ENCODE measurements at regions not wholly inside any gene's neighbourhood (a gene's known extent, or its start where the extent isn't known, plus 50 kb on each side); places are given as distances from the start of the nearest gene placed in this dataset.

DNA sequence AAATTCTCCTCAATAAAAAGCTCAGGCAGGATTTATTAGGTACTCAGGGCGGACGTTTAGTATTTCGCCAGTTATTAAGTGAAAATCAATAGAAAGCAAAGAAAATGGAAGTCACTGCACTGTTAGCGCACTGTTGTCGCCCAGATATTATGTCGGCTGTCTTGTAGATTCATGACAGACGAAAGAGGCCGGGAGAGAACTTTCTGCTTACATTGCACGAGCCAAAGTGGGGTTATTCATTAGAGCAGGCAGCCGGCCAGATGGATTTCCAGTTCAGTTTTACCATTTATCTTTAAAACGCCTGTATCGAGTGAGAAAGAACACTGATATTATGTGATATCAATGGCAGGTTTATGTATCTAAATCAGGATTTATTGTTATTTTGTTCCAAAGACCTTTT is 866.0 kb upstream of the NR2F2 start:
- TF ChIP-seq, protein P1, sequence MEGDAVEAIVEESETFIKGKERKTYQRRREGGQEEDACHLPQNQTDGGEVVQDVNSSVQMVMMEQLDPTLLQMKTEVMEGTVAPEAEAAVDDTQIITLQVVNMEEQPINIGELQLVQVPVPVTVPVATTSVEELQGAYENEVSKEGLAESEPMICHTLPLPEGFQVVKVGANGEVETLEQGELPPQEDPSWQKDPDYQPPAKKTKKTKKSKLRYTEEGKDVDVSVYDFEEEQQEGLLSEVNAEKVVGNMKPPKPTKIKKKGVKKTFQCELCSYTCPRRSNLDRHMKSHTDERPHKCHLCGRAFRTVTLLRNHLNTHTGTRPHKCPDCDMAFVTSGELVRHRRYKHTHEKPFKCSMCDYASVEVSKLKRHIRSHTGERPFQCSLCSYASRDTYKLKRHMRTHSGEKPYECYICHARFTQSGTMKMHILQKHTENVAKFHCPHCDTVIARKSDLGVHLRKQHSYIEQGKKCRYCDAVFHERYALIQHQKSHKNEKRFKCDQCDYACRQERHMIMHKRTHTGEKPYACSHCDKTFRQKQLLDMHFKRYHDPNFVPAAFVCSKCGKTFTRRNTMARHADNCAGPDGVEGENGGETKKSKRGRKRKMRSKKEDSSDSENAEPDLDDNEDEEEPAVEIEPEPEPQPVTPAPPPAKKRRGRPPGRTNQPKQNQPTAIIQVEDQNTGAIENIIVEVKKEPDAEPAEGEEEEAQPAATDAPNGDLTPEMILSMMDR (IDR thresholded peaks at IDR 0.05; ENCODE audit: control insufficient read depth, insufficient read depth, low read depth, low read length, missing control alignments): no peak
- no peak for DNase-seq (ENCODE audit: low read depth)
- H3K4me3 ChIP-seq (ENCODE audit: control insufficient read depth, low read depth, low read length): no peak overlapping the region

DNA sequence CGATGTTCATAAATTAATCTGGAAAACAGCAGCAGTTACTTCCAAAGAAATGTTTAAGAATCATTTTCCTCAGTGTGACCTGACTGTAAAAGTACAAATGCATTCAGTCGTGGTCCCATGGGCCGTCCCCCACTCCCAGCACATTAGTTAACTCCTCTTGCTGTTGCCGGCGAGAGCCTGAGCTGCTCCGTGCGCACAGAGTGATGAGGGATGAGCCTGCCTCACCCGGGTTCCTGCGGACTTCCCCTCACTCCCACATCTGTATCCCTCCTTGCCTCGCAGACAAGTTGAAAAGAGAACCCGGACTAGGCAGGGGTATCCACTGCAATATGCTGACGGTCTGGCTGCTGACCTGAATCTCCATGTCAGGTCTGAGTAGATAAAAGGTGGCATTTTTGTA is 861.7 kb upstream of the NR2F2 start:
- no peak for DNase-seq (ENCODE audit: low read depth)
- no peak overlapping the region for H3K4me3 ChIP-seq (ENCODE audit: control insufficient read depth, low read depth, low read length)
- TF ChIP-seq, protein P1 (IDR thresholded peaks at IDR 0.05; ENCODE audit: control insufficient read depth, insufficient read depth, low read depth, low read length, missing control alignments): no peak

DNA sequence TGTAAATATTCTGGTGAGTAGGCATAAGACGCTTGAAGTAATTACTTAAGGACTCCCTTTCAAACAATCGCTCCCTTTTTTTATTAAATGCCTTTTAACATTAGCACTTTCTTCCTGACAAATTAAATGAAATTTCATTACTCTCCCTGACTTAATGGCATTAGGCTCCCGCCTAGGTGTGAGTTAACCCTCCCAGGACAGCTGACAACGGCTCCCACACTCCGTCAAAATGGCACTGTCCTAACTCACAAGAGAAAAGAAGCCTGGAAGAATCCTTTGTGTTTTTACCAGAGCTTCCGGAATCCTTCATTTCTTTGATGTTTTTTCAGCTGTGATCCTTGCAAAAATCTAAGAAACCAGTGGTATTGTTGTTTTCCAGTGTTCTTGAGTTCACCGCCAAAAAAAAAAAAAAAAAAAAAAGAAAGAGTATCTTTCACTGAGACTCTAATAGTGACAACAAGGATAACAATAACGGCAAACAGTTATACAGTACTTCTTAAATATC is 861.0 kb upstream of the NR2F2 start:
- H3K4me3 ChIP-seq (ENCODE audit: control insufficient read depth, low read depth, low read length): no peak overlapping the region
- TF ChIP-seq, protein P1 (IDR thresholded peaks at IDR 0.05; ENCODE audit: control insufficient read depth, insufficient read depth, low read depth, low read length, missing control alignments): no peak

DNA sequence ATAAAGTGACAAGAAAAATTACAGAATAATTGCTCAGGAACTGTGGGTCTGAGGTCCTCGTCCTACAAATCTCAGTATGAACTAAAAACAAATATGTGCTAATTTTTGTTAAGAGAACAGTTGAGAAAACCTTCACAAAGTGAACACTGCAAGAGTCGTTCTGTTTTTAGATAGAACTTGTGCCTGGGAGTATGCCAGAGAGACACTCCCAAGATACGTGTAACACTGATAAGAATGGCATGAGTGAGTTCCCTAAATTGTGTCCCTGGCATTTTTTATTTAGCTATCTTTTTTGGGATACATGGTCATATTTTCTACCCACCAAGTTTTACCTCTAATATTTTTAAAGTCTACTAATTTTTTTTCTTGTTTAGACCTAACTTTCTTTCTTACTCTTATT is 860.0 kb upstream of the NR2F2 start:
- H3K4me3 ChIP-seq (ENCODE audit: control insufficient read depth, low read depth, low read length): no peak overlapping the region
- TF ChIP-seq, protein P1 (IDR thresholded peaks at IDR 0.05; ENCODE audit: control insufficient read depth, insufficient read depth, low read depth, low read length, missing control alignments): no peak
- DNase-seq (ENCODE audit: low read depth): no peak

More for the DNA sequence above, 861.0 kb upstream of the NR2F2 start:
- no peak for DNase-seq (ENCODE audit: low read depth)

DNA sequence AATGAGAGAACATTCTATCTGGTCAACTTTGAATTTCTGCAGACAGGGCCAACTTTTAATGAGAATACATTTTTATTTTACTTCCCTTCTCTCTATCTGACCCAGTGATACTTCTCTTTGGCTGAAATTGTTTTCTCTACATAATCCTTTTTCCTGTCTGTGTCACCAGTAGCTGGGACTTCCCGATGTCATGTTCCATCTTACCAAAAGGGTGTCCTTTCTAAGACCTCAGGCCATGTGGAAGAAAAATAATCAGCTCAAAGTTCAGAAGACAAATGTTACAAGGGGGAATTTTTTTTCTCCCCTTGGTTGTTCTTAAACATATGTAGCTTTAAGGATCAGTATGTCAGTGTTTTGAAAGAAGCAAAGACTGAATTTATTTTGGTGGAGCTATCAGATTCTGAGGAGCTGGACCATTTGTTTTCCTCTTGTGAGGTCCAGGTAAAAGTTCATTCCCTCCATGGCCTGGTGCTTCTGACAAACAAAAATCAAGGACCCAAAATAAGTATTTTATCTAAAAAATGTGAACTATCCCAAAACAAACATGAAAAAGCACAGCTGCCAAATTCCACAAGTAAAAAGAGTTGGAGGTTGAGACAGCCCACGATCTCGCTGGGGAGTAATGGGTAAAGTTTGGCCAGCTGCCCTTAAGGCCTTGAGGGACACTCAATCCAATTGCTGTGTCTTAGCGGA is 859.4 kb upstream of the NR2F2 start:
- DNase-seq (ENCODE audit: low read depth): no peak
- TF ChIP-seq, protein P1 (IDR thresholded peaks at IDR 0.05; ENCODE audit: control insufficient read depth, insufficient read depth, low read depth, low read length, missing control alignments): no peak
- H3K4me3 ChIP-seq (ENCODE audit: control insufficient read depth, low read depth, low read length): no peak overlapping the region

DNA sequence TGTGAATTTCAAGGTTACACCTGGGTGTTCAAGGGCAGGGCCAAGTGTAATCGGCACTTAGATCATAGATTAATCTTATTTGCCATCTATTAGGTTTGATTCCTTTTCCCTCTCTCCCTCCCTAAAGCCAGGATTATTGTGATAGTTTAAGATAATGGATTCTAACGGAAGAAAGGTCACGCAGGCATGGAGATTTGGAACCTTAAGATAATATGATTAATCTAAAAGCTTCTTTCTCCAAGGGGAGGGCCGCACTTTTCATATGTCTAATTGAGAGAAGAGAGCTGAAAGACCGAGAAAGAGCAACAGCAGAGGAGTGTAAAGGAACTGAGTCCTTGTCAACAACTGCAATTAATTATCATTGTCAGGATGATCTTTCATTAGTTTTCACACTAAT is 858.8 kb upstream of the NR2F2 start:
- no peak for DNase-seq (ENCODE audit: low read depth)
- no peak overlapping the region for H3K4me3 ChIP-seq (ENCODE audit: control insufficient read depth, low read depth, low read length)
- TF ChIP-seq, protein P1 (IDR thresholded peaks at IDR 0.05; ENCODE audit: control insufficient read depth, insufficient read depth, low read depth, low read length, missing control alignments): no peak

All from AG09309 (cell line).